Hippocampal formation (tissue), 2 donors: ENCODE measurements at regions not wholly inside any gene's neighbourhood (a gene's known extent, or its start where the extent isn't known, plus 50 kb on each side); places are given as distances from the start of the nearest gene placed in this dataset.
"Not testable (repeated sequence)": the region's sequence is repeated elsewhere in the genome, so short reads cannot be mapped to it uniquely, and the experiment has no call there.

Source experiments
- DNase-seq, 2 donors: peaks; one replicate each; lab custom pipeline; 2025; lab: John Stamatoyannopoulos, UW

- no peak for DNase-seq
These were observed 152.2 kb upstream of the TRPM3 start for GRCh38 chr9:71273613-71274012.

GRCh38 chr9:71271602-71272001 lies 150.2 kb upstream of the TRPM3 start:
- DNase-seq = no peak

- DNase-seq = no peak
These were observed 149.1 kb upstream of the TRPM3 start for GRCh38 chr9:71270554-71270953.

- no peak for DNase-seq
These were observed 148.4 kb upstream of the TRPM3 start for GRCh38 chr9:71269859-71270258.

GRCh38 chr9:71268871-71269635 lies 147.6 kb upstream of the TRPM3 start:
- no peak for DNase-seq

GRCh38 chr9:71263451-71263850 lies 142.0 kb upstream of the TRPM3 start:
- DNase-seq = no peak

GRCh38 chr9:71260419-71260818 lies 139.0 kb upstream of the TRPM3 start:
- DNase-seq = not testable (repeated sequence)

GRCh38 chr9:71254592-71255277 lies 133.3 kb upstream of the TRPM3 start:
- no peak for DNase-seq

- DNase-seq = no peak
These were observed 131.6 kb upstream of the TRPM3 start for GRCh38 chr9:71253011-71253410.

- DNase-seq = no peak
These were observed 129.2 kb upstream of the TRPM3 start for GRCh38 chr9:71250581-71250980.

GRCh38 chr9:71249729-71250317 lies 128.4 kb upstream of the TRPM3 start:
- peak; percentile 3 to 59 for DNase-seq

- DNase-seq = no peak
These were observed 124.2 kb upstream of the TRPM3 start for GRCh38 chr9:71245651-71246050.

- DNase-seq = no peak
These were observed 122.5 kb upstream of the TRPM3 start for GRCh38 chr9:71243951-71244350.

GRCh38 chr9:71242081-71242480 lies 120.7 kb upstream of the TRPM3 start:
- no peak for DNase-seq

- no peak for DNase-seq
These were observed 115.6 kb upstream of the TRPM3 start for GRCh38 chr9:71237051-71237450.

GRCh38 chr9:71233646-71234045 lies 112.2 kb upstream of the TRPM3 start:
- no peak for DNase-seq

GRCh38 chr9:71223953-71224538 lies 102.6 kb upstream of the TRPM3 start:
- DNase-seq = no peak

- no peak for DNase-seq
These were observed 97.4 kb upstream of the TRPM3 start for GRCh38 chr9:71218774-71219173.

- DNase-seq = no peak
These were observed 92.2 kb upstream of the TRPM3 start for GRCh38 chr9:71213633-71214032.

- no peak for DNase-seq
These were observed 88.9 kb upstream of the TRPM3 start for GRCh38 chr9:71210326-71210725.

- no peak for DNase-seq
These were observed 88.5 kb upstream of the TRPM3 start for GRCh38 chr9:71209890-71210289.

GRCh38 chr9:71202931-71203330 lies 81.5 kb upstream of the TRPM3 start:
- DNase-seq = no peak

GRCh38 chr9:71191708-71192107 lies 70.3 kb upstream of the TRPM3 start:
- DNase-seq = no peak
